Coronary artery (tissue), 2 donors: ENCODE measurements at regions not wholly inside any gene's neighbourhood (a gene's known extent, or its start where the extent isn't known, plus 50 kb on each side); places are given as distances from the start of the nearest gene placed in this dataset.

Source experiments
- DNase-seq: peaks from one replicate; pipeline ENCODE4 v3.0.0-alpha.2; 2017; ENCODE audit warnings: low spot score
- H3K27ac ChIP-seq, 2 donors: fragments of 200-600 bp; sonication (generic); one replicate each; pipeline ENCODE4 v1.5.1; 2016 to 2019
- H3K4me3 ChIP-seq: fragments of 200-600 bp; sonication (generic); 2 replicates; pipeline ENCODE4 v1.5.1; 2016; ENCODE audit warnings: mild to moderate bottlenecking, moderate library complexity
- TF ChIP-seq, protein P1 (sequence below): fragments of 200-600 bp; sonication (generic); IDR thresholded peaks from one replicate; pipeline ENCODE4 v1.5.1; 2019; ENCODE audit warnings: antibody characterized with exemption

DNA sequence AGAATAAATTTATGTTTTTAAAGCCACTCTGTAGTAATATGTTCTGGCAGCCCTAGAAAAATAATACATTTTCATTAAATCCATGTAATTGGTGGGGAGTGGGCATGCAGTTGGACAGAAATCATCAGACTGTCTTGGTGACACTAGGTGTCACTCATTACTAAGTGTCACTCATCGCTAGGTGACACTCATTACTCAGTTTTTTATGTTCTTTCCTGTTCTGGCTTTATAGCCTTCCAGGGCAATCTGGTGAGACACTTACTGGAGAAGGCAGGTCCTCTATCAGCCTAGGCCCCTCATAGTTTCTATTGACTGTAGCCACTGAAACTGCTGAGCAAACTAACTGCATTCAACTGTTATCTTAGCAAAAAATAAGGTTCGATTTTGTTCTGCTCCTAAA is 542.1 kb downstream of the SLITRK1 start:
- H3K4me3 ChIP-seq, result no peak overlapping the region
- TF ChIP-seq, protein P1, sequence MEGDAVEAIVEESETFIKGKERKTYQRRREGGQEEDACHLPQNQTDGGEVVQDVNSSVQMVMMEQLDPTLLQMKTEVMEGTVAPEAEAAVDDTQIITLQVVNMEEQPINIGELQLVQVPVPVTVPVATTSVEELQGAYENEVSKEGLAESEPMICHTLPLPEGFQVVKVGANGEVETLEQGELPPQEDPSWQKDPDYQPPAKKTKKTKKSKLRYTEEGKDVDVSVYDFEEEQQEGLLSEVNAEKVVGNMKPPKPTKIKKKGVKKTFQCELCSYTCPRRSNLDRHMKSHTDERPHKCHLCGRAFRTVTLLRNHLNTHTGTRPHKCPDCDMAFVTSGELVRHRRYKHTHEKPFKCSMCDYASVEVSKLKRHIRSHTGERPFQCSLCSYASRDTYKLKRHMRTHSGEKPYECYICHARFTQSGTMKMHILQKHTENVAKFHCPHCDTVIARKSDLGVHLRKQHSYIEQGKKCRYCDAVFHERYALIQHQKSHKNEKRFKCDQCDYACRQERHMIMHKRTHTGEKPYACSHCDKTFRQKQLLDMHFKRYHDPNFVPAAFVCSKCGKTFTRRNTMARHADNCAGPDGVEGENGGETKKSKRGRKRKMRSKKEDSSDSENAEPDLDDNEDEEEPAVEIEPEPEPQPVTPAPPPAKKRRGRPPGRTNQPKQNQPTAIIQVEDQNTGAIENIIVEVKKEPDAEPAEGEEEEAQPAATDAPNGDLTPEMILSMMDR, result no peak
- no peak for DNase-seq
- H3K27ac ChIP-seq, result no peak overlapping the region

DNA sequence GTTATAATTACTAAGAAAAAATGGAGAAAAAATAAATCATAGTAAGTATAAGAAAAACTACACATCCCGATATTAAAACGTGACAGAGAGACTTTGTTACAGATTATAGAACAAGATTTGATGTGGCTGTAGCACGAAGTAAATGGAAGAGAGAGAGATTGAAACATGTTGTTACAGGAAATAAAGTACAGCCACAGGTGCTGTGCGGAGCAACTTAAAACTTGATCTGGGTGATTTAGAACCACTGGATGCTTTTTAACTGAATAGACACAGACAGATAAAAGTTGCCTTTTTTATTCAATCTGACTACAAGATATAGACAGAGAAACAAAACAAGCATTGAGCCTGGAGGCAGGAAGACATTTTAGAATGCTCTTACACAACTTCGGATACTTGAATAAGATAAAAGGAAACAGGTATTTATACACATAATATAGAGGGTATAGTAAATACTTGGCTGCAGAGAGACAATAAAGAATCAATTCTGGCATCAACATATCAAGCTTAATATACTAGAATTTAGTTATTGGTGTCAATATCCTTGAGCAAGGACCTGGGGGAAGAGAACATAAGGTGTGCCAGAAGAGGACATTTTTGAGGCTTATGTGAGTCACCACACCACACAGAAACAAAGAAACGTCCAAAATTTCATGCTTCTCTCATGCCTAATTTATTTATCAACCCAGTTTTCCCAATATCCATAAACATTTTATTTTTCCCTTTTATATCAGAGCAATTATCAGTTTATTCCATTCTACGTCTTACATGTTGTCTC is 548.5 kb downstream of the SLITRK1 start:
- Histone ChIP-seq H3K27ac (no peak overlapping the region), H3K4me3 (no peak overlapping the region)
- TF ChIP-seq, protein P1, result no peak
- DNase-seq, result no peak

- TF ChIP-seq, protein P1, result no peak
- H3K4me3 ChIP-seq, result no peak overlapping the region
- H3K27ac ChIP-seq, result no peak overlapping the region
- no peak for DNase-seq
These were observed 549.5 kb downstream of the SLITRK1 start for GRCh38 chr13:83332751-83333150.

GRCh38 chr13:83327091-83327490 is 555.2 kb downstream of the SLITRK1 start:
- Histone ChIP-seq H3K4me3 (no peak overlapping the region), H3K27ac (no peak overlapping the region)
- TF ChIP-seq, protein P1, result no peak
- no peak for DNase-seq

DNA sequence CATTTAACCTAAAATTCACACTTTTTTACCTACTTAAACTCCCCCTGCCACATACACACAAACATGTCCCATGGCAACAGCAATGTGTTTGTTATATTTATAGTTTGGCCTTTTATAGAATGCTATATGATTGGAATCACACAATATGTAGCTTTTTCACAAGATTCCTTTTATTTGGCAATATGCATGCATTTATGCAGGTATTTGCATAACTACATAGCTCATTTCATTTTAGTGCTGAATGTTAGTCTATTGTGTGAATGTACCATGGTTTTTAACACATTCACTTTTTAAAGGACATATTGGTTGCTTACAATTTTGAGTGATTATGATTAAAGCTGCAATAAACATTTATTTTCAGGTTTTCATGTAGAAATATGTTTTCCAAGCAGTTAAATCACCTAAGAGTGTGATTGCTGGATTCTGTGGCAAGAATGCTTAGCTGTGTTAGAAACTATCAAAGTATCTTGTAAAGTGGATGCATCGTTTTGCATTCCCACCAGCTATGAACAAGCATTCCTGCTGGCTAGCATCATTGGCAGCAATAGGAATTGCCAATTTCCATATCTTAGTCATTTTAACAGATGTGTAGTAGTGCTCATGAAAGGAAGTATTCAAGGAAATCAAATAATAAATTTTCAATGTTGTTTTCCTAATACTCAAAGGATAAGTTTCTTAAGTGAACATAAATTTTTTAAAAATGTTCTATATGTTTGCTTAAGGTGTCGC is 557.0 kb downstream of the SLITRK1 start:
- TF ChIP-seq, protein P1, result no peak
- H3K27ac ChIP-seq, result no peak overlapping the region
- no peak for DNase-seq
- H3K4me3 ChIP-seq, result no peak overlapping the region

- TF ChIP-seq, protein P1, result no peak
- Histone ChIP-seq H3K27ac (no peak overlapping the region), H3K4me3 (no peak overlapping the region)
- DNase-seq, result no peak
These were observed 570.2 kb downstream of the SLITRK1 start for GRCh38 chr13:83311886-83312577.
